ENCODE measurements at regions not wholly inside any gene's neighbourhood (a gene's known extent, or its start where the extent isn't known, plus 50 kb on each side); places are given as distances from the start of the nearest gene placed in this dataset.

GRCh38 chr11:91742155-91742554 lies 482.5 kb upstream of the FAT3 start:
- no peak for DNase-seq

- no peak for DNase-seq
These were observed 493.6 kb upstream of the FAT3 start for GRCh38 chr11:91731051-91731450.

GRCh38 chr11:91730620-91731019 lies 494.0 kb upstream of the FAT3 start:
- no peak for DNase-seq

DNA sequence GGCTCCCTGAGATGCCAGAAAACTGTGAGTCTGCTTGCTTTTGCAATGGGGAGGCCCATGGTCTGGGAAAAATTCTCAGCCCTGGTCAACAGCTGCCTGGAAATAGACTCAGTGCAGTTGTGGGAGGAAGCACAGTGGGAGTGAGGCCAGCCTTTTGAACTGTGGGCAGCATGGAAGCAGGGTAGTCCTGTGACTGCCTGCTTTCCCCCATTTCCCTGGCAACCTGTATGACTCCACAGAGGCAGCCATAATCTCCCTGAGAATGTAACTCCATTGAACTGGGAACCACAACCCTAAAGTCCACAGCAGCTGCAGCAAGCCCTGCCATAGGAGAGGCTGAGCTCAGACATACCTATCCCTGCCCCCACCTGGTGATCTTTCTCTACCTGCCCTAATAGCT lies 494.6 kb upstream of the FAT3 start:
- DNase-seq, result no peak

- no peak for DNase-seq
These were observed 507.4 kb upstream of the FAT3 start for GRCh38 chr11:91717169-91717568.

GRCh38 chr11:91707652-91708482 lies 516.8 kb upstream of the FAT3 start:
- DNase-seq, result peak; percentile 50

- no peak for DNase-seq
These were observed 521.6 kb upstream of the FAT3 start for GRCh38 chr11:91703042-91703441.

- no peak for DNase-seq
These were observed 523.8 kb upstream of the FAT3 start for GRCh38 chr11:91700854-91701253.

DNA sequence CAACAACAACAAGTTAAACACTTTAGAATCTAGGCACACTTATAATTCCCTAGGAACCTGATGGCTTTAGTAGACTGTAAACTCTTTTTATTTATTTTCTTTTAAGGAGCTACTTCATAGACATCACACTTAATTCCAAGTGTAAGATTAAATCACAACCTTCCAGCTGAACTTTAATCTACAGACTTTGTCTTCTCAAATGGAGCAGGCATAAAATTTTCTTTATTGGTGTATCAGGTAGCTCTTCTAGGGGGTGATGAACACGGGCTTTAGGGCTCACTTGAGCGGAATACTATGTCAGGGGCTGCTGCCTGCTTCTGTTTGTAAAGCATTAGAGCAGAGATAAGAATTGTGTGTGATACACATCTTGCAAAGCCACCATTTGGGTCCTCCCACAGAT lies 525.8 kb upstream of the FAT3 start:
- DNase-seq, result no peak

- peak; percentile 3 for DNase-seq
These were observed 530.3 kb upstream of the FAT3 start for GRCh38 chr11:91694331-91694730.

GRCh38 chr11:91691872-91692271 lies 532.7 kb upstream of the FAT3 start:
- no peak for DNase-seq

DNA sequence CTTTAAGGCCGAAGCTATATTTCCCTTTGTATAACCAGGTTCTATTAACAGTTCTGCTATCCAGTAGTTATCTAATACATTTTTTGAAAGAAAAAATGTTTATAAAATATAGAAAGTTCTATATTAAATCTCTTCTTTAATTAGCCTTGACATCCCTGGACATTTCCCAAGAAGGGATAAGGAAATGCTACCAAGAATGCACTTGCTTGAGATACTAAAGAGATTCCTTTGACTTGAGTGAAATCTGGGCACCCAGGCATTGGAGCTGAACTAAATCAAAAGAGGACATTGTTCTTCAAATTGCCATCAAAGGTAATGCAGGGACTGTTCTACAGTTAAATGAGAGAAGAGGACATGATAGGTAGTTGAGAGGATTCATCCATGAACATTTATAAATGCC lies 535.9 kb upstream of the FAT3 start:
- DNase-seq, result no peak

GRCh38 chr11:91686700-91687099 lies 537.9 kb upstream of the FAT3 start:
- no peak for DNase-seq

DNA sequence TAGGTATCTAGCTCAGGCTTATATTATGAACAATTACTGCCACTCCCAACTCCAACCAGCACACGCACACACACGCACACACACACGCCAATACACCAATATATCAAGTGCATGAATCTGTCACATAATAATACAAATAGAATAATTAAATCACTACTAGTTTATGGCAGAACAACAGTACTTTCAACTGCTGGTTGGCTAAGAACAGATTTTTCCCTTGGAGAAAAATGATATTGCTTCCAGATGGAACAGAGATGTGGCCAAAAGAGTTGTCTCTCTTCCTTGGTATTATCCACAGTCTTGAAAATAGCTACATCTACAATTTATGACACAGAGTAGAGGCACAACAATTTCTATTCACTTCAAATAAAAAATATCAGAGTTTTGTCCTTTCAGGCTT lies 538.3 kb upstream of the FAT3 start:
- no peak for DNase-seq

GRCh38 chr11:91673705-91674104 lies 550.9 kb upstream of the FAT3 start:
- no peak for DNase-seq

GRCh38 chr11:91664521-91664920 lies 560.1 kb upstream of the FAT3 start:
- no peak for DNase-seq

DNA sequence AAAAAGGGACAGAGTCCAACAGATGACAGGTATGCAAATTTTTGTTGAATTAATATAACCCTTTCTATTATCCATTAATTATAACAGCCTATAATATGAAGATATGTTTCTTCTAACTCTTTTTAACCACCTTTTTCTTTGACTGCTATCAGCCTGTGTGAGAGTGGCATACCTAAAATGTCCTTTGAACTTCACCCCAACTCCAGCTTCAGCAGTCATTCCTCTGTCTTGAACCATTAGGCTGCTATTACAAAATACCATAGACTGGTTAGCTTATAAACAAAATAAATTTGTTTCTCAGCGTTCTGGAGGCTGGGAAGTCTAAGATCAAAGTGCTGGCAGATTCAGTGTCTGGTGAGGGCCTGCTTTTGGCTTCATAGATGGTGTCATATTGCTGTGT lies 564.6 kb upstream of the FAT3 start:
- DNase-seq, result no peak

- no peak for DNase-seq
These were observed 569.9 kb upstream of the FAT3 start for GRCh38 chr11:91654686-91655085.

GRCh38 chr11:91653079-91653754 lies 571.4 kb upstream of the FAT3 start:
- DNase-seq, result no peak

- no peak for DNase-seq
These were observed 573.8 kb upstream of the FAT3 start for GRCh38 chr11:91650802-91651201.

GRCh38 chr11:91641153-91641552 lies 583.5 kb upstream of the FAT3 start:
- no peak for DNase-seq

GRCh38 chr11:91639359-91639758 lies 585.3 kb upstream of the FAT3 start:
- DNase-seq, result no peak

DNA sequence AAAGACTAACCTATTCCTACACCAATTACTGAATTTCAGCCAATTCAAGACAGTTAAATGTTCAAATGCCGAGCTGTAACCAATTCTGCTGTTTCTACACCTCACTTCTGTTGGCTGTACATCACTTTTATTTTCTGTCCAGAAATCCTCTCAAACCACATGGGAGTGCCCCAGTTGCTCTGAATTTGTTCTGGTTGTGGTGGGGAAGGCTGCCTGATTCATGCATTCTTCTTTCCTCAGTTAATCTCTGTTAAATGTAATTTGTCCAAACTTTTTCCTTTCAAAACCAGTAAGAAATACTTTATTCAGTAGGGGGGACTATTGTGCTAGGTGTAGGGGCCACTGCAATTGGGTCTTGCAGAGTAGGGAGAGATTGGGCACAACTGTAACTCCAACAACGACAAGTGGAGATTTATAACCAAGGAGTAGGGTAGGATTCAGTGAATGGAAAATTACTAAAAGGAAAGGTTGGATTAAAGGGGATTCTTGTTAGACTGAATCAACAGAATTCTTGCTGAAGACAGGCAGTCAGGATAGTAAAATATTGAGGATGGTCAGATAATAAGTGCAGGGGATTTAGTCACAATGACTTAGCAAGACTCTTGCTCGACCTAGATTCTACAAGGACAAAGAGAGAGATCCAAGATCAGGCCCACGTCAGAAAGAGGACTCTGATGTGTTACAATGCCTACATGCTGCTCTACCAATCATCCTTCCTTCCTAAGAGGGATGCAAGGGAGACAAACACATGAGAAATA lies 593.5 kb upstream of the FAT3 start:
- peak; percentile 20 for DNase-seq

DNA sequence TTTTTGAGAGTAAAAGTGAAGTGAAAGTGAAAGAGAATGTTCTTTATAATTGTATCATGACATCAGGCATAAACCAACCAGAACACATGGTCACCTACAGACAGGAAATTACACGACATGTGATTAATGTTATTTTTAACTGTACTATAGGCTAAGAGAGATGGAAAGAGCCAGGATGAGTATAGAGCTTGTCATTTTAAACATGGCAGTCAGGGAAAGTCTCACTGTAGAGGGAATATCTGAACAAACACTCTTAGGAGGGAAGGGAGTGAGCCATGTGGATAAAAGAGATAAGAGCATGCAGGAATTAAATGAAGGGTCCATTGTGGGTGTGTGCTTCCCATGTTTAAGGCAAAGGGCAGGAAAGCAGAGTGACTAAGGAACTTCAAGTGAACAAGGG lies 599.1 kb upstream of the FAT3 start:
- peak; percentile 85 for DNase-seq

Measured in OCI-M1 (cell line).